Fibroblast of the conjunctiva (primary cell): ENCODE measurements at regions not wholly inside any gene's neighbourhood (a gene's known extent, or its start where the extent isn't known, plus 50 kb on each side); places are given as distances from the start of the nearest gene placed in this dataset.

Source experiments
- DNase-seq: peaks from one replicate; pipeline ENCODE4 v3.0.0-alpha.2; 2010; ENCODE audit warnings: low read depth

GRCh38 chr4:166491635-166492034 lies 618.6 kb downstream of the TLL1 start:
- DNase-seq = no peak

GRCh38 chr4:166493924-166494345 lies 620.9 kb downstream of the TLL1 start:
- no peak for DNase-seq

- peak; percentile 1 for DNase-seq
These were observed 625.5 kb downstream of the TLL1 start for GRCh38 chr4:166498546-166498945.

- no peak for DNase-seq
These were observed 626.8 kb downstream of the TLL1 start for GRCh38 chr4:166499820-166500219.

- peak; percentile 6 for DNase-seq
These were observed 628.9 kb downstream of the TLL1 start for GRCh38 chr4:166501941-166502382.

- no peak for DNase-seq
These were observed 629.6 kb downstream of the TLL1 start for GRCh38 chr4:166502660-166503059.

- no peak for DNase-seq
These were observed 633.0 kb downstream of the TLL1 start for GRCh38 chr4:166506051-166506450.

GRCh38 chr4:166512267-166512666 lies 639.2 kb downstream of the TLL1 start:
- no peak for DNase-seq

- DNase-seq = no peak
These were observed 645.3 kb downstream of the TLL1 start for GRCh38 chr4:166518315-166518714.

- DNase-seq = no peak
These were observed 645.7 kb downstream of the TLL1 start for GRCh38 chr4:166518776-166519175.

- no peak for DNase-seq
These were observed 646.7 kb downstream of the TLL1 start for GRCh38 chr4:166519774-166520173.

GRCh38 chr4:166527500-166527899 lies 654.5 kb downstream of the TLL1 start:
- DNase-seq = peak; percentile 0

GRCh38 chr4:166531703-166532102 lies 658.7 kb downstream of the TLL1 start:
- no peak for DNase-seq

- DNase-seq = no peak
These were observed 662.8 kb downstream of the TLL1 start for GRCh38 chr4:166535865-166536264.

- DNase-seq = no peak
These were observed 665.5 kb downstream of the TLL1 start for GRCh38 chr4:166538491-166539005.

GRCh38 chr4:166546009-166546408 lies 673.0 kb downstream of the TLL1 start:
- DNase-seq = no peak

- no peak for DNase-seq
These were observed 656.7 kb downstream of the SPOCK3 start for GRCh38 chr4:166577639-166578038.

- DNase-seq = no peak
These were observed 648.8 kb downstream of the SPOCK3 start for GRCh38 chr4:166585491-166585890.

- peak; percentile 17 for DNase-seq
These were observed 639.9 kb downstream of the SPOCK3 start for GRCh38 chr4:166594326-166594946.

- DNase-seq = no peak
These were observed 634.0 kb downstream of the SPOCK3 start for GRCh38 chr4:166600264-166600663.

- DNase-seq = no peak
These were observed 632.2 kb downstream of the SPOCK3 start for GRCh38 chr4:166602068-166602467.

GRCh38 chr4:166622425-166622977 lies 611.8 kb downstream of the SPOCK3 start:
- no peak for DNase-seq

- DNase-seq = no peak
These were observed 609.2 kb downstream of the SPOCK3 start for GRCh38 chr4:166625018-166625637.
